ENCODE measurements at regions not wholly inside any gene's neighbourhood (a gene's known extent, or its start where the extent isn't known, plus 50 kb on each side); places are given as distances from the start of the nearest gene placed in this dataset.

GRCh38 chr5:101080462-101081240 lies 177.6 kb upstream of the ST8SIA4 start:
- ATAC-seq (no peak), DNase-seq (ENCODE audit: low read depth, low spot score) (no peak)
- Histone ChIP-seq H3K4me3 (ENCODE audit: low read depth in 2 of 2, low read length in 2 of 2) (no peak overlapping the region), H3K27ac (ENCODE audit: low read length) (no peak overlapping the region), H3K36me3 (ENCODE audit: control insufficient read depth, insufficient read depth, low read length) (no peaks in the 10 kb centered on the region), H3K27me3 (ENCODE audit: control insufficient read depth, insufficient read depth, low read length) (no peaks in the 10 kb centered on the region), H3K4me1 (ENCODE audit: control insufficient read depth, insufficient read depth, low read length) (no peaks in the 10 kb centered on the region), H3K9me3 (ENCODE audit: control insufficient read depth, insufficient read depth, low read depth, low read length) (no peaks in the 10 kb centered on the region)
- ChIA-PET POLR2A (no interaction called here), CTCF (no interaction called here)
- intact Hi-C loops (cut with micrococcal nuclease; ENCODE audit: unreplicated experiment) (no loop called here), in situ Hi-C loops (cut with HindIII; ENCODE audit: low pct_unique_long_range_greater_than_20kb, low sequenced_read_pairs) (no loop called here)
- no TSS peak for BruUV-seq (replicated peaks)
- no peak for TF ChIP-seq POLR2AphosphoS5 (IDR thresholded peaks at IDR 0.05; ENCODE audit: low read depth, low read length)
- TF ChIP-seq REST (IDR thresholded peaks at IDR 0.05; ENCODE audit: insufficient read depth in 1 of 2, low read depth in 2 of 2, low read length in 1 of 2): no peak
- no peak for TF ChIP-seq TCF7L2 (IDR thresholded peaks at IDR 0.05; ENCODE audit: low read depth, low read length)
- TF ChIP-seq SIN3A (IDR thresholded peaks at IDR 0.05; ENCODE audit: borderline replicate concordance, insufficient read depth, low read depth, low read length): no peak
- no peak for TF ChIP-seq CTCF (IDR thresholded peaks at IDR 0.05)

GRCh38 chr5:101068298-101068697 lies 165.2 kb upstream of the ST8SIA4 start:
- no peaks in the 10 kb centered on the region for H3K9me3 ChIP-seq (ENCODE audit: control insufficient read depth, insufficient read depth, low read depth, low read length)
- ATAC-seq (no peak), DNase-seq (ENCODE audit: low read depth, low spot score) (no peak)
- H3K4me3 ChIP-seq (ENCODE audit: low read depth in 2 of 2, low read length in 2 of 2): no peak overlapping the region
- in situ Hi-C loops (cut with HindIII; ENCODE audit: low pct_unique_long_range_greater_than_20kb, low sequenced_read_pairs) (no loop called here), intact Hi-C loops (cut with micrococcal nuclease; ENCODE audit: unreplicated experiment) (no loop called here)
- H3K36me3 ChIP-seq (ENCODE audit: control insufficient read depth, insufficient read depth, low read length): no peaks in the 10 kb centered on the region
- TF ChIP-seq SIN3A (IDR thresholded peaks at IDR 0.05; ENCODE audit: borderline replicate concordance, insufficient read depth, low read depth, low read length): no peak
- no peak for TF ChIP-seq POLR2AphosphoS5 (IDR thresholded peaks at IDR 0.05; ENCODE audit: low read depth, low read length)
- TF ChIP-seq REST (IDR thresholded peaks at IDR 0.05; ENCODE audit: insufficient read depth in 1 of 2, low read depth in 2 of 2, low read length in 1 of 2): no peak
- TF ChIP-seq TCF7L2 (IDR thresholded peaks at IDR 0.05; ENCODE audit: low read depth, low read length): no peak
- no peak for TF ChIP-seq CTCF (IDR thresholded peaks at IDR 0.05)
- no peak overlapping the region for H3K27ac ChIP-seq (ENCODE audit: low read length)
- ChIA-PET CTCF (no interaction called here), POLR2A (no interaction called here)
- no peaks in the 10 kb centered on the region for H3K4me1 ChIP-seq (ENCODE audit: control insufficient read depth, insufficient read depth, low read length)
- H3K27me3 ChIP-seq (ENCODE audit: control insufficient read depth, insufficient read depth, low read length): no peaks in the 10 kb centered on the region
- BruUV-seq (replicated peaks): no TSS peak
